Stimulated activated CD4-positive, alpha-beta T cell treated with anti-CD3 and anti-CD28 coated beads, Interleukin-1b, Interleukin-23, amount 100 ng/mL, for 48 hours (primary cell): ENCODE measurements at regions not wholly inside any gene's neighbourhood (a gene's known extent, or its start where the extent isn't known, plus 50 kb on each side); places are given as distances from the start of the nearest gene placed in this dataset.
"Not testable (repeated sequence)": the region's sequence is repeated elsewhere in the genome, so short reads cannot be mapped to it uniquely, and the experiment has no call there.

ENCODE experiments used
- DNase-seq: peaks from one replicate; pipeline ENCODE4 v3.0.0-alpha.2; 2020

GRCh38 chr7:10644849-10645248 lies 328.8 kb upstream of the PHF14 start:
- DNase-seq: no peak

- DNase-seq: no peak
Measured at GRCh38 chr7:10646194-10646593, 327.5 kb upstream of the PHF14 start.

GRCh38 chr7:10648289-10648688 lies 325.4 kb upstream of the PHF14 start:
- DNase-seq: no peak

- DNase-seq: not testable (repeated sequence)
Measured at GRCh38 chr7:10649120-10649519, 324.6 kb upstream of the PHF14 start.

GRCh38 chr7:10655031-10655430 lies 318.6 kb upstream of the PHF14 start:
- no peak for DNase-seq

- DNase-seq: no peak
Measured at GRCh38 chr7:10657201-10657600, 316.5 kb upstream of the PHF14 start.

- DNase-seq: no peak
Measured at GRCh38 chr7:10657837-10658236, 315.8 kb upstream of the PHF14 start.

GRCh38 chr7:10662491-10662890 lies 311.2 kb upstream of the PHF14 start:
- no peak for DNase-seq

GRCh38 chr7:10662982-10663884 lies 310.4 kb upstream of the PHF14 start:
- no peak for DNase-seq

GRCh38 chr7:10672186-10672585 lies 301.5 kb upstream of the PHF14 start:
- DNase-seq: no peak

GRCh38 chr7:10677211-10677610 lies 296.5 kb upstream of the PHF14 start:
- no peak for DNase-seq

- DNase-seq: no peak
Measured at GRCh38 chr7:10677668-10678232, 295.9 kb upstream of the PHF14 start.

- DNase-seq: no peak
Measured at GRCh38 chr7:10684606-10685005, 289.1 kb upstream of the PHF14 start.

GRCh38 chr7:10685040-10685439 lies 288.6 kb upstream of the PHF14 start:
- no peak for DNase-seq

- no peak for DNase-seq
Measured at GRCh38 chr7:10688544-10688943, 285.1 kb upstream of the PHF14 start.

- no peak for DNase-seq
Measured at GRCh38 chr7:10696064-10696463, 277.6 kb upstream of the PHF14 start.

GRCh38 chr7:10703059-10703458 lies 270.6 kb upstream of the PHF14 start:
- no peak for DNase-seq

- no peak for DNase-seq
Measured at GRCh38 chr7:10703981-10704380, 269.7 kb upstream of the PHF14 start.

GRCh38 chr7:10704653-10705052 lies 269.0 kb upstream of the PHF14 start:
- no peak for DNase-seq

GRCh38 chr7:10706875-10707493 lies 266.7 kb upstream of the PHF14 start:
- DNase-seq: no peak

- DNase-seq: no peak
Measured at GRCh38 chr7:10707519-10707918, 266.2 kb upstream of the PHF14 start.

- DNase-seq: no peak
Measured at GRCh38 chr7:10708447-10708846, 265.2 kb upstream of the PHF14 start.

- DNase-seq: no peak
Measured at GRCh38 chr7:10718768-10719167, 254.9 kb upstream of the PHF14 start.

GRCh38 chr7:10720042-10720441 lies 253.6 kb upstream of the PHF14 start:
- DNase-seq: no peak
